Erythroblast (primary cell): ENCODE measurements at regions not wholly inside any gene's neighbourhood (a gene's known extent, or its start where the extent isn't known, plus 50 kb on each side); places are given as distances from the start of the nearest gene placed in this dataset.

Experiments
- DNase-seq, 2 experiments: peaks; one replicate each; lab custom pipeline; 2025; lab: John Stamatoyannopoulos, UW
- GATA1 ChIP-seq: IDR thresholded peaks from 2 replicates; pipeline ENCODE4 v1.6.1; 2011; ENCODE audit warnings: low read depth, mild to moderate bottlenecking, control low read depth, low read length, moderate library complexity
- POLR2A ChIP-seq: IDR thresholded peaks from 2 replicates; pipeline ENCODE4 v1.6.1; 2011; ENCODE audit warnings: mild to moderate bottlenecking, low read length

DNA sequence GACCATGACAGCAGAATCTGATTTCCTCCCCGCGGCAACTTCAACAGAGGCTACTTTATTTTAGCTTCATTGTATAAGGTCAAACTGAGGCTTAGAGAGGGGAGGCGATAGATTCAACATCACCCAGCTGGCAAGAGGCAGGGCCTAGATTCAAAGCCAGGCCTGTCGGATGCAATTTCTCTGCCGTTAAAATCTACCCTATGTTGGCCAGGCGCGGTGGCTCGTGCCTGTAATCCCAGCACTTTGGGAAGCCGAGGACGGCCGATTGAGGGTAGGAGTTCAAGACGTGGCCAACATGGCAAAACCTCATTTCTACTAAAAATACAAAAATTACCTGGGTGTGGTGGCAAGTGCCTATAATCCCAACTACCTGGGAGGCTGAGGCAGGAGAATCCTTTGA, 182.2 kb downstream of the BCOR start:
- no peak for DNase-seq
- no peak for TF ChIP-seq GATA1
- TF ChIP-seq POLR2A, result no peak

DNA sequence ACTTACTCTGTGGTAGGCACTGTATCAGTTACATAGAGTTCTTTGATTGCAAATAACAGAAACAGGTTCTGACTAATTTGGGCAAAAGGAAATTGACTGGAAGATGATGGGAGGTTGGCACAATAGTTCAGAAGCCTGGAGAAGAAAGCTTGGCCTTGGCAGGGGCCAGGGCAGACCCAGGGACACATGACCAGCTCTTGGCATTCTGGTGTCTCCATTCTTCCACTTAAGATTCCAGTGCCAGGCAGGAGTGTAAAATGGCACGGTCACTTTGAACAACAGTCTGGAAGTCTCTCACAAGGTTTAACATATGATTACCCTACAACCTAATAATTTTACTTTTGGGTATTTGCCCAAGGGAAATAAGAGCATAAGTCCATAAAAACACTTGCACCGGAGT, 175.9 kb downstream of the BCOR start:
- no peak for TF ChIP-seq GATA1
- no peak for TF ChIP-seq POLR2A
- no peak for DNase-seq

GRCh38 chrX:39922488-39922887, 175.3 kb downstream of the BCOR start:
- no peak for DNase-seq
- TF ChIP-seq GATA1 (no peak), POLR2A (no peak)

DNA sequence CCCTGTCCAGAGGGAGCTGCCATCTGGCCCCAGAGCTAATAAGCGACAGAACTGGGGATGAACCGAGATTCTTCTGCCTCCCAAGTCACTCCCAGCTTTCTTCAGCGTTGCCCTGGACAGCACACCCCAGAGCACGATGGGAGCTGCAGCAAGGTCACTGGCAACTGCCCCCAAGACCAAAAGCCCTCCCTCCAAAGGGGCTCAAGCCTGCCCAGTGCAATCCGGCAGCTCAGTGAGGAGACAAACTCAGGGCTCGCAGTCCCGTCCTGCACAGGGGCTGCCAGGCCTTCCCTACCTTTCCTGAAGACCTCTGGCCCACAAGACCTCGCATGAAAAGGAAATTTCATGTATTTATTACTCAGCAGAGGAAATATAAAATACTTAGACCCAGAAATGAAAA, 174.8 kb downstream of the BCOR start:
- TF ChIP-seq GATA1, result no peak
- TF ChIP-seq POLR2A, result no peak
- DNase-seq, result no peak

- no peak for DNase-seq
- TF ChIP-seq GATA1, result no peak
- TF ChIP-seq POLR2A, result no peak
Measured at GRCh38 chrX:39927380-39927779, 170.4 kb downstream of the BCOR start.

DNA sequence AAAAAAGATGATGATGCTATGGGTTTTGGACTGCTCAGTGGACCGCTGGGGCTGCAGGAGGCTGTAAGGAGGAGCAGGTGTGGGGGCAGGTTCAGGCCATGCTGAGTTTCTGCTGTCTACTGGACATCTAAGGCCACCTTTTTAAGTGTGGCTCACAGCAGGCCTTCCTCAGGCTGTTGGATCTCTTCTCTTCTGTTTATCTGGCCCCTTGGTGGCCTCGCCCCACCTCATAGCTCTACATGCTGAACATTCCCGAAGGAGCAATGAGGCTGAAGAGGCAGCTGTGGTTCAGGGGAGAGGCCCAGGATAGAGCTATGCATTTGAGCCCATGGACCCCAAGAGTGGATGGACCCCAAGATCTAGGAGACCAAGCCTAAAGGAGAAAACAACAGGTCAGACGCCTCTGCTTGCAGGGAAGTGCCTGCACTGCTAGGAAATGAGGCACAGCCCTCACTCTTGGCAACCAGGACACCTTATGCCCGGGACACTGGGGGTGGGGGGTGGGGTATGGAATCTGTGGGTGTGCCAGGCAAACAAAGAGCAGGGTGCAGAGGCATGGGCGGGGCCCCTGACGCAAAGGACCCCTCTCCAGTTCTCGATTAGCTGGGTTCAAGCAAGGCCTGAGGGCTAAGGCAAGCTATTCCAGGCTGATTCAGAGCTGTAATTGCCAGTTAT, 168.9 kb downstream of the BCOR start:
- TF ChIP-seq GATA1, result no peak
- no peak for TF ChIP-seq POLR2A

DNA sequence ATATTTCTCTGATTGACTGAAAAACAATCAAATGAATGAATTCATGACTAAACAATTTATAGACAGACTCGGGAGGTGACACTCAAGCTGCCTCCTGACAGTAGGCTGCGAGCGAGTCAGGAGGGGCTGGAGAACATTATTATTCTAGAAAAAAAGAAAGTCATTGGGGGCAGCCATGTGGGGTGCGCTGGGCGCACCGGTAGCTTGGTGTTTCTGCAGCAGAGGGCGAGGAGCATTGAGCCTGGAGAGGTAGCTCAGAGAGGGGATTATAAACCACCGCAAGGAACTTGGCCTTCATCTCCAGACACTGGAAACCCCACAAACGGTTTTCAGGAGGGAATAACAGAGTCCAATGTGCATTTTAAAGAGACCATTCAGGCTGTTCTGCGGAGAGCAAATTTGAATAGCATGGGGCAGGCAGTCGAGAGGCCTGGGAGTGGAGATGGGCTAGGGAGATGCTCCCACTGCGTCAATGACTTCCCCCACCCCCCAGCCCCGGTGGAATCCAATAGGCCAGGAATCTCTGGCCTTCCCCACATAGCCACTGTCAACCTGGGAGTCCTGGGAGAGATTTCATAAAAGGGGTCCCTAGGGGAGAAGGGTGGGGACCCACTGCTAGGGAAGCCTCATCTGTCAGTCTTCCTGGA, 168.3 kb downstream of the BCOR start:
- no peak for DNase-seq

More for the DNA sequence above, 168.9 kb downstream of the BCOR start:
- no peak for DNase-seq

GRCh38 chrX:39930786-39931528, 166.8 kb downstream of the BCOR start:
- DNase-seq, result no peak
- TF ChIP-seq POLR2A, result no peak
- TF ChIP-seq GATA1, result no peak

More for the DNA sequence above, 168.3 kb downstream of the BCOR start:
- TF ChIP-seq GATA1, result no peak
- TF ChIP-seq POLR2A, result no peak

- TF ChIP-seq POLR2A, result no peak
- TF ChIP-seq GATA1, result no peak
- no peak for DNase-seq
Measured at GRCh38 chrX:39931529-39932282, 166.1 kb downstream of the BCOR start.

DNA sequence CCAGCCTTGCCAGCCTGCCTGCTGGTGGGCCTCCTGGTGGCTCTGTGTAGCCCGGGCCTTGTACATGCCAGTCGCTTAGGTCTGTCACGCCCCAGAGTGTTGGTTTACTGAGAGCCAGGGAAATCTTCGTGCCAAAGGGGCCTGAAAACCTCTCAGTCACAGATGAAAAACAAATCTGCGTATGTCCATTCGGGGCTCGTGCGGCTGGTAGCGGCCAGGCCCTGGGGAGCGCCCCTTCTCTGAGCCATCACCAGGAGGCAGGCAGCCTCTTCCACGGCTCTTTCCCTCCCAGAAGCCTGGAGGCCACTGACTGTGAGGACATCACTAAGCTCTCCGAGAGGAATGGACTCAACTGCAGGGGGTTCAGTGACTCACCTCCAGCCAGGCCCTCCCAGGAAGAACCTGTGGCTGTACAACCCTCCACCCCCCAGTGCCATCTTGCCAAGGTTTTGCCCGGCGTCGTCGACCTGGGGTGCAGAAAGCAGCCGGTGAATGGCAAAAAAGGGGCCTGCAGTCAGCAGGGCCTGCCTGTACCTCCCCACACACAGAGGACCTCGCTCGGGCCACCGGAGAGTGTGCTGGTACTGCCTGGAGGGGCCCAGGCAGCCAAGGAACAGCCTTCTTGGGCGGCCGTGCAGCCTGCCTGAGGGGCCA, 162.2 kb downstream of the BCOR start:
- no peak for DNase-seq
- no peak for TF ChIP-seq GATA1
- TF ChIP-seq POLR2A, result no peak

DNA sequence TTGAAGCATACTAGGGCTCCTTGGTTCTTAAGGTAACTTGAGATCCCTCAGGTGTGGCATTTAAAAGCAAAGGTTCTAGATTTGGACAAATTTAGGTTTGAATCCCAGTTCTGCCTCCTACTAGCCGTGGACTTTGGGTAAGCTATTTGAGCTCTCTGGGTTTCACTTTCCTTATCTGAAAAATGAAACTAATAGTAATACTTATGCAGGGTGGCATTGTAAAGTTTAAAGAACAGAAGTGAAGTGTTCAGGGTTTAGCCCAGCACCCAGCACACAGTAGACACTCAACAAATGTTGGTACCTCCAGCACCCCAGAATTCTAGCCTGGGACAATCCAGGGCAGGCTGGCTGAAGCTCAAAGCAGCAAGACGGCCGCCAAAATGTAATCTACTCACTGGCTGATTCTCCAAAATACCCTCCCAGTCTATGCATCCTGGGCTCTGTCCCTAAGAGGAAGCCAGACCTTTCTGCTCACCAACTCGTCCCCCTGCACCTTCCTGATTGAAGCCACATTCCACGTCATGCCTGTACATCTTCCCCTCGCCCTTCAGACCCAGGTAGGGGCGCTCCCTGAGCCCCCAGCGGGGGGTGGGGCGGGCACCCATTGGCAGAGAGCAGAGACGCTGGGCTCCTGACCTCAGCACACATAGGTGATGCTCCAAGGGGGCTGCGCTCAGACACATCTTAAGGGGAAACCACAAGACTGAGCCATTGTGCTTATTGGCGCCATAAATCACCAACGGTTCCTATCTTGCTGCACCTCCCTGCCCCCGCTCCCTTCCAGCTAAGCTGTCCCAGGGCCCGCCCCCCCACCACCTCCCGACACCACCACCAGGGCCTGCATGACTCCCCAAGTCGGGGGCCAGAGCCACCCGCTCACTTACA, 160.6 kb downstream of the BCOR start:
- no peak for TF ChIP-seq GATA1
- no peak for TF ChIP-seq POLR2A
- DNase-seq, result no peak

DNA sequence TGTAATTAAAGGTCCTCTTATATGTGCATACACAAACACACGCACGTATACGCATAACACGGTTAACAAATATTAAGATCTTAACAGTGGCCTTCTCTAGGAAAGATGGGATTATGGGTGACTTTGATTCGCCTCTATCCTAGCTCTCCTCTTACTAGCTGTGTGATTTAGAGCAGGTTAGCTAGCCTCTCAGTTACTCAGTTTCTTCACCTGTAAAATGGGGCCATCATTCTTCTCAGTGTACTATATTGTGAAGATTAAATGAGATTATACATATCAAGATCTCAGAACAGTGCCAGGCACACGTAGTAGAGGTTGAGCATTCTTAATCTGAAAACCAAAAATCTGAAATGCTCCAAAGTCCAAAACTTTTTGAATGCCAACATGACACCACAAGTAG, 159.3 kb downstream of the BCOR start:
- DNase-seq, result no peak
- TF ChIP-seq POLR2A (no peak), GATA1 (no peak)

DNA sequence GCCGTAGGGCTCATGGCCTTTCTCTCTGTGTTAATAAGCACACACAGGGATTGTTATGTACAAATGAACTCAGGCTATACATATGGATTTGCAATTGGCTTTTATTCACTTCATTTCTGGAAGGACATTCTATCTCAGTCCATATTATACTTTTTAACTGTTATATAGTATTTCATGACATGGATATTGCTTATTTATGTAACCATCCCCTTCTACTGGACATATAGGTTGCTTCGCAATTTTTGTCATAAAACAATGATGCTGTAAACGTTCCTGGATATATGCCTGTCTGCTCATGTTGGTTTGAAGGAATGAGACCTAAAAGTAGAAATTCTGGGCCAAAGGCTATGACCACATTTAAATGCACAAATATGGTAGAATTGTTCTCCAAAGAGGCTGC, 158.1 kb downstream of the BCOR start:
- DNase-seq, result no peak
- TF ChIP-seq POLR2A (no peak), GATA1 (no peak)
